IPS-18a (cell line): ENCODE measurements at regions not wholly inside any gene's neighbourhood (a gene's known extent, or its start where the extent isn't known, plus 50 kb on each side); places are given as distances from the start of the nearest gene placed in this dataset.
"Not testable (repeated sequence)": the region's sequence is repeated elsewhere in the genome, so short reads cannot be mapped to it uniquely, and the experiment has no call there.

ENCODE experiments used
- H3K27ac ChIP-seq: one replicate; pipeline ENCODE4 v1.5.1; 2013; ENCODE audit warnings: low read length
- H3K27me3 ChIP-seq: one replicate; pipeline ENCODE4 v1.6.1; 2013; ENCODE audit warnings: mild to moderate bottlenecking, low read length; ENCODE audit not compliant: control insufficient read depth, insufficient read depth
- H3K36me3 ChIP-seq: one replicate; pipeline ENCODE4 v1.6.1; 2013; ENCODE audit warnings: low read depth, low read length; ENCODE audit not compliant: control insufficient read depth
- H3K4me1 ChIP-seq: one replicate; pipeline ENCODE4 v1.6.1; 2013; ENCODE audit warnings: low read depth, low read length; ENCODE audit not compliant: control insufficient read depth
- H3K4me3 ChIP-seq: one replicate; pipeline ENCODE4 v1.5.1; 2013; ENCODE audit warnings: low read length
- H3K9ac ChIP-seq: one replicate; pipeline ENCODE4 v1.6.1; 2013; ENCODE audit warnings: mild to moderate bottlenecking, low read length, moderate library complexity
- H3K9me3 ChIP-seq: one replicate; pipeline ENCODE4 v1.6.1; 2013; ENCODE audit warnings: low read depth, low read length; ENCODE audit not compliant: control insufficient read depth

- no peak overlapping the region for H3K9ac ChIP-seq
- H3K9me3 ChIP-seq: no peaks in the 10 kb centered on the region
- no peaks in the 10 kb centered on the region for H3K36me3 ChIP-seq
- H3K4me3 ChIP-seq: no peak overlapping the region
- no peak overlapping the region for H3K27ac ChIP-seq
- H3K4me1 ChIP-seq: peaks cover 6% of the 10 kb centered on the region
- H3K27me3 ChIP-seq: no peaks in the 10 kb centered on the region
Measured at GRCh38 chr11:103736315-103737036, 300.0 kb upstream of the DDI1 start.

- Histone ChIP-seq H3K27ac (no peak overlapping the region), H3K9me3 (no peaks in the 10 kb centered on the region), H3K36me3 (no peaks in the 10 kb centered on the region), H3K9ac (no peak overlapping the region), H3K27me3 (no peaks in the 10 kb centered on the region), H3K4me3 (no peak overlapping the region), H3K4me1 (peaks cover 6% of the 10 kb centered on the region)
Measured at GRCh38 chr11:103737037-103737622, 299.3 kb upstream of the DDI1 start.

GRCh38 chr11:103737747-103738146, 298.7 kb upstream of the DDI1 start:
- peaks cover 6% of the 10 kb centered on the region for H3K4me1 ChIP-seq
- H3K9ac ChIP-seq: no peak overlapping the region

GRCh38 chr11:103739074-103739796, 297.2 kb upstream of the DDI1 start:
- H3K9me3 ChIP-seq, H3K36me3 ChIP-seq, H3K4me1 ChIP-seq, H3K27ac ChIP-seq, H3K9ac ChIP-seq, H3K27me3 ChIP-seq: not testable (repeated sequence)
- peak overlapping the region; percentile 27 for H3K4me3 ChIP-seq

More at GRCh38 chr11:103737747-103738146, 298.7 kb upstream of the DDI1 start:
- Histone ChIP-seq H3K27ac (no peak overlapping the region), H3K36me3 (no peaks in the 10 kb centered on the region), H3K4me3 (no peak overlapping the region), H3K9me3 (no peaks in the 10 kb centered on the region), H3K27me3 (no peaks in the 10 kb centered on the region)

GRCh38 chr11:103744496-103745153, 291.8 kb upstream of the DDI1 start:
- Histone ChIP-seq H3K9ac (no peak overlapping the region), H3K27ac (no peak overlapping the region), H3K27me3 (no peaks in the 10 kb centered on the region), H3K4me3 (no peak overlapping the region), H3K36me3 (no peaks in the 10 kb centered on the region), H3K9me3 (no peaks in the 10 kb centered on the region), H3K4me1 (no peaks in the 10 kb centered on the region)

- no peak overlapping the region for H3K9ac ChIP-seq
- no peaks in the 10 kb centered on the region for H3K4me1 ChIP-seq
- H3K27me3 ChIP-seq: no peaks in the 10 kb centered on the region
- no peak overlapping the region for H3K4me3 ChIP-seq
- H3K9me3 ChIP-seq: no peaks in the 10 kb centered on the region
- H3K27ac ChIP-seq: no peak overlapping the region
- no peaks in the 10 kb centered on the region for H3K36me3 ChIP-seq
Measured at GRCh38 chr11:103749158-103749557, 287.3 kb upstream of the DDI1 start.

- Histone ChIP-seq H3K4me3 (no peak overlapping the region), H3K9ac (no peak overlapping the region), H3K27me3 (no peaks in the 10 kb centered on the region), H3K4me1 (no peaks in the 10 kb centered on the region), H3K27ac (no peak overlapping the region), H3K9me3 (no peaks in the 10 kb centered on the region), H3K36me3 (no peaks in the 10 kb centered on the region)
Measured at GRCh38 chr11:103768816-103769215, 267.6 kb upstream of the DDI1 start.

GRCh38 chr11:103773059-103773458, 263.4 kb upstream of the DDI1 start:
- no peaks in the 10 kb centered on the region for H3K4me1 ChIP-seq
- H3K27ac ChIP-seq: no peak overlapping the region
- H3K4me3 ChIP-seq: no peak overlapping the region
- H3K27me3 ChIP-seq: no peaks in the 10 kb centered on the region
- no peaks in the 10 kb centered on the region for H3K36me3 ChIP-seq
- no peak overlapping the region for H3K9ac ChIP-seq
- H3K9me3 ChIP-seq: no peaks in the 10 kb centered on the region

GRCh38 chr11:103773537-103773936, 262.9 kb upstream of the DDI1 start:
- Histone ChIP-seq H3K4me3 (no peak overlapping the region), H3K27me3 (no peaks in the 10 kb centered on the region), H3K4me1 (no peaks in the 10 kb centered on the region), H3K9me3 (no peaks in the 10 kb centered on the region), H3K27ac (no peak overlapping the region), H3K36me3 (no peaks in the 10 kb centered on the region), H3K9ac (no peak overlapping the region)

- Histone ChIP-seq H3K9me3 (no peaks in the 10 kb centered on the region), H3K36me3 (no peaks in the 10 kb centered on the region), H3K9ac (no peak overlapping the region), H3K4me3 (no peak overlapping the region), H3K27ac (no peak overlapping the region), H3K4me1 (no peaks in the 10 kb centered on the region), H3K27me3 (no peaks in the 10 kb centered on the region)
Measured at GRCh38 chr11:103779054-103779453, 257.4 kb upstream of the DDI1 start.

- Histone ChIP-seq H3K9me3 (peaks cover 8% of the 10 kb centered on the region), H3K36me3 (no peaks in the 10 kb centered on the region), H3K4me1 (no peaks in the 10 kb centered on the region), H3K27me3 (no peaks in the 10 kb centered on the region), H3K4me3 (no peak overlapping the region), H3K9ac (no peak overlapping the region), H3K27ac (no peak overlapping the region)
Measured at GRCh38 chr11:103789952-103790351, 246.5 kb upstream of the DDI1 start.
